CD4-positive, alpha-beta T cell treated with Interleukin-17A for 1 hour (primary cell): ENCODE measurements at regions not wholly inside any gene's neighbourhood (a gene's known extent, or its start where the extent isn't known, plus 50 kb on each side); places are given as distances from the start of the nearest gene placed in this dataset.
A peak's percentile ranks its signal among the peaks of the same experiment; 100 is the strongest.
"Not testable (repeated sequence)": the region's sequence is repeated elsewhere in the genome, so short reads cannot be mapped to it uniquely, and the experiment has no call there.

ENCODE experiments used
- DNase-seq: peaks from one replicate; pipeline ENCODE4 v3.0.0-alpha.2; 2020

- no peak for DNase-seq
Measured at GRCh38 chr9:71504636-71505035, 263.7 kb downstream of the CEMIP2 start.

- no peak for DNase-seq
Measured at GRCh38 chr9:71498691-71499090, 269.6 kb downstream of the CEMIP2 start.

- DNase-seq, result no peak
Measured at GRCh38 chr9:71490810-71491209, 277.5 kb downstream of the CEMIP2 start.

GRCh38 chr9:71487061-71487460, 281.3 kb downstream of the CEMIP2 start:
- no peak for DNase-seq

GRCh38 chr9:71485326-71485725, 283.0 kb downstream of the CEMIP2 start:
- no peak for DNase-seq

GRCh38 chr9:71483436-71483835, 284.9 kb downstream of the CEMIP2 start:
- DNase-seq, result no peak

- DNase-seq, result no peak
Measured at GRCh38 chr9:71479621-71480020, 288.7 kb downstream of the CEMIP2 start.

- no peak for DNase-seq
Measured at GRCh38 chr9:71472400-71472799, 295.9 kb downstream of the CEMIP2 start.

GRCh38 chr9:71465392-71465791, 302.9 kb downstream of the CEMIP2 start:
- no peak for DNase-seq

- no peak for DNase-seq
Measured at GRCh38 chr9:71459082-71459481, 309.2 kb downstream of the CEMIP2 start.

GRCh38 chr9:71446473-71447411, 321.6 kb downstream of the CEMIP2 start:
- DNase-seq, result peak; percentile 0

GRCh38 chr9:71446106-71446472, 322.2 kb downstream of the CEMIP2 start:
- no peak for DNase-seq

GRCh38 chr9:71442937-71443336, 321.5 kb upstream of the TRPM3 start:
- DNase-seq, result no peak

- no peak for DNase-seq
Measured at GRCh38 chr9:71441266-71441665, 319.8 kb upstream of the TRPM3 start.

GRCh38 chr9:71431931-71432330, 310.5 kb upstream of the TRPM3 start:
- no peak for DNase-seq

GRCh38 chr9:71407341-71407740, 285.9 kb upstream of the TRPM3 start:
- not testable (repeated sequence) for DNase-seq

GRCh38 chr9:71403106-71403505, 281.7 kb upstream of the TRPM3 start:
- DNase-seq, result no peak

- no peak for DNase-seq
Measured at GRCh38 chr9:71393005-71393404, 271.6 kb upstream of the TRPM3 start.

GRCh38 chr9:71384343-71384742, 262.9 kb upstream of the TRPM3 start:
- DNase-seq, result no peak

- no peak for DNase-seq
Measured at GRCh38 chr9:71383308-71383940, 262.0 kb upstream of the TRPM3 start.

GRCh38 chr9:71368157-71368556, 246.7 kb upstream of the TRPM3 start:
- no peak for DNase-seq

GRCh38 chr9:71364186-71364955, 242.9 kb upstream of the TRPM3 start:
- DNase-seq, result no peak

- DNase-seq, result no peak
Measured at GRCh38 chr9:71363286-71363961, 242.0 kb upstream of the TRPM3 start.
